IMR-90 (cell line): ENCODE measurements at regions not wholly inside any gene's neighbourhood (a gene's known extent, or its start where the extent isn't known, plus 50 kb on each side); places are given as distances from the start of the nearest gene placed in this dataset.

ENCODE experiments used
- ATAC-seq: fragments of 200-7000 bp; cut with Tn5 transposase; 2 replicates; pipeline ENCODE4 v1.9.1; 2020; ENCODE audit warnings: low read depth, mild to moderate bottlenecking, moderate library complexity
- BruUV-seq: library from RNA; stranded (reverse); fragments of 400-500 nt; replicated peaks from 2 replicates; lab custom pipeline; 2021; lab: Mats Ljungman, UMichigan
- CTCF ChIA-PET: fragments of 300-600 bp; formaldehyde crosslinking; extraction: SDS; loops from one replicate; lab custom pipeline; 2021; ENCODE audit warnings: antibody characterized with exemption; lab: Yijun Ruan, JAX
- POLR2A ChIA-PET: fragments of 300-600 bp; sonication (Branson Sonifier 250); formaldehyde crosslinking; loops from one replicate; lab custom pipeline; 2022; ENCODE audit warnings: antibody characterized with exemption; ENCODE audit not compliant: unreplicated experiment; lab: Charles Lee
- DNase-seq: peaks from one replicate; pipeline ENCODE4 v3.0.0; 2013
- H2AFZ ChIP-seq: replicated peaks from 2 replicates; pipeline ENCODE3; 2013; ENCODE audit warnings: low read length, mild to moderate bottlenecking; ENCODE audit not compliant: poor library complexity
- H2AK5ac ChIP-seq: 2 replicates; pipeline ENCODE4 v1.6.1; 2013; ENCODE audit warnings: low read depth, low read length, inconsistent platforms
- H2AK9ac ChIP-seq: replicated peaks from 2 replicates; pipeline ENCODE3; 2013; ENCODE audit warnings: mild to moderate bottlenecking, low read depth, low read length, moderate library complexity; ENCODE audit not compliant: poor library complexity
- H2BK120ac ChIP-seq: 2 replicates; pipeline ENCODE4 v1.6.1; 2013; ENCODE audit warnings: low read depth, low read length, inconsistent platforms
- H2BK15ac ChIP-seq: 3 replicates; pipeline ENCODE4 v1.6.1; 2013; ENCODE audit warnings: low read depth, low read length, inconsistent platforms
- H2BK20ac ChIP-seq: 2 replicates; pipeline ENCODE4 v1.6.1; 2013; ENCODE audit warnings: low read depth, mild to moderate bottlenecking, inconsistent platforms, low read length, moderate library complexity
- H2BK5ac ChIP-seq: 2 replicates; pipeline ENCODE4 v1.6.1; 2013; ENCODE audit warnings: mild to moderate bottlenecking, low read depth, low read length, inconsistent platforms; ENCODE audit not compliant: poor library complexity, severe bottlenecking
- H3K14ac ChIP-seq: replicated peaks from 2 replicates; pipeline ENCODE4 v1.6.1; 2013; ENCODE audit warnings: low read depth, low read length, inconsistent platforms
- H3K18ac ChIP-seq: 2 replicates; pipeline ENCODE4 v1.6.1; 2013; ENCODE audit warnings: low read depth, low read length, control low read depth
- H3K23ac ChIP-seq: 2 replicates; pipeline ENCODE4 v1.6.1; 2013; ENCODE audit warnings: low read depth, low read length, inconsistent platforms
- H3K27ac ChIP-seq: 2 replicates; pipeline ENCODE4 v1.5.1; 2013; ENCODE audit warnings: mild to moderate bottlenecking, control low read depth, low read length; ENCODE audit not compliant: insufficient read depth
- H3K27me3 ChIP-seq: 2 replicates; pipeline ENCODE4 v1.6.1; 2013; ENCODE audit warnings: low read length; ENCODE audit not compliant: control insufficient read depth, insufficient read depth
- H3K36me3 ChIP-seq: 2 replicates; pipeline ENCODE4 v1.6.1; 2013; ENCODE audit warnings: low read length, mixed read lengths; ENCODE audit not compliant: control insufficient read depth, insufficient read depth
- H3K4ac ChIP-seq: 2 replicates; pipeline ENCODE4 v1.6.1; 2013; ENCODE audit warnings: low read depth, low read length, inconsistent platforms
- H3K4me1 ChIP-seq: 2 replicates; pipeline ENCODE4 v1.6.1; 2013; ENCODE audit warnings: low read length, mixed read lengths; ENCODE audit not compliant: control insufficient read depth, insufficient read depth
- H3K4me2 ChIP-seq: 2 replicates; pipeline ENCODE4 v1.6.1; 2013; ENCODE audit warnings: low read depth, mild to moderate bottlenecking, control low read depth, low read length, moderate library complexity
- H3K4me3 ChIP-seq: 2 replicates; pipeline ENCODE4 v1.5.1; 2013; ENCODE audit warnings: low read depth, mild to moderate bottlenecking, control low read depth, low read length, moderate library complexity; ENCODE audit not compliant: insufficient read depth
- H3K56ac ChIP-seq: 2 replicates; pipeline ENCODE4 v1.6.1; 2013; ENCODE audit warnings: low read length, inconsistent platforms; ENCODE audit not compliant: insufficient read depth; ENCODE audit errors: extremely low read depth
- H3K79me1 ChIP-seq, 2 experiments: 2 replicates each; pipeline ENCODE4 v1.6.1; 2013; ENCODE audit warnings: low read length in 2 of 2, inconsistent platforms in 1 of 2, low read depth in 1 of 2
- H3K9ac ChIP-seq: 2 replicates; pipeline ENCODE4 v1.6.1; 2013; ENCODE audit warnings: low read depth, low read length, control low read depth
- H3K9me1 ChIP-seq: 2 replicates; pipeline ENCODE4 v1.6.1; 2013; ENCODE audit warnings: low read length, inconsistent platforms; ENCODE audit not compliant: insufficient read depth
- H3K9me3 ChIP-seq: 2 replicates; pipeline ENCODE4 v1.6.1; 2013; ENCODE audit warnings: low read length; ENCODE audit not compliant: control insufficient read depth, insufficient read depth
- H4K20me1 ChIP-seq: 2 replicates; pipeline ENCODE4 v1.6.1; 2013; ENCODE audit warnings: low read length, inconsistent platforms; ENCODE audit not compliant: insufficient read depth
- H4K5ac ChIP-seq: 2 replicates; pipeline ENCODE4 v1.6.1; 2013; ENCODE audit warnings: mild to moderate bottlenecking, low read depth, low read length, control low read depth
- H4K8ac ChIP-seq, 2 experiments: 2 replicates each; pipeline ENCODE4 v1.6.1; 2013; ENCODE audit warnings: low read depth in 2 of 2, low read length in 2 of 2, control low read depth in 1 of 2, inconsistent platforms in 1 of 2
- H4K91ac ChIP-seq: 2 replicates; pipeline ENCODE4 v1.6.1; 2013; ENCODE audit warnings: low read depth, low read length, inconsistent platforms; ENCODE audit not compliant: insufficient read depth
- BHLHE40 ChIP-seq: fragments of 150-350 bp; IDR thresholded peaks from 2 replicates; pipeline ENCODE4 v1.6.1; 2016; ENCODE audit warnings: mild to moderate bottlenecking, low read depth, low read length
- CEBPB ChIP-seq: IDR thresholded peaks from 2 replicates; pipeline ENCODE4 v1.6.1; 2012; ENCODE audit warnings: low read depth, low read length, improper control_type of control experiment
- CHD1 ChIP-seq: IDR thresholded peaks from 2 replicates; pipeline ENCODE4 v1.6.1; 2012; ENCODE audit warnings: low read depth, low read length, improper control_type of control experiment
- FOS ChIP-seq: fragments of 150-350 bp; IDR thresholded peaks from 2 replicates; pipeline ENCODE4 v1.6.1; 2016; ENCODE audit warnings: low read depth, low read length
- MAFK ChIP-seq: IDR thresholded peaks from 2 replicates; pipeline ENCODE4 v1.6.1; 2012; ENCODE audit warnings: low read depth, low read length, improper control_type of control experiment
- MAZ ChIP-seq: IDR thresholded peaks from 2 replicates; pipeline ENCODE4 v1.6.1; 2012; ENCODE audit warnings: low read depth, mild to moderate bottlenecking, low read length, improper control_type of control experiment, moderate library complexity, borderline replicate concordance
- MXI1 ChIP-seq: IDR thresholded peaks from 2 replicates; pipeline ENCODE4 v1.6.1; 2012; ENCODE audit warnings: low read depth, mild to moderate bottlenecking, low read length, moderate library complexity, borderline replicate concordance
- NFE2L2 ChIP-seq: fragments of 150-350 bp; IDR thresholded peaks from 2 replicates; pipeline ENCODE4 v1.6.1; 2016; ENCODE audit warnings: low read depth, mild to moderate bottlenecking, low read length
- POLR2A ChIP-seq: IDR thresholded peaks from 2 replicates; pipeline ENCODE4 v1.6.1; 2012; ENCODE audit warnings: mild to moderate bottlenecking, low read depth, low read length
- RAD21 ChIP-seq: IDR thresholded peaks from 2 replicates; pipeline ENCODE4 v1.6.1; 2012; ENCODE audit warnings: low read length, improper control_type of control experiment
- RCOR1 ChIP-seq: IDR thresholded peaks from 2 replicates; pipeline ENCODE4 v1.6.1; 2012; ENCODE audit warnings: mild to moderate bottlenecking, low read length, improper control_type of control experiment; ENCODE audit not compliant: insufficient replicate concordance
- RFX5 ChIP-seq: IDR thresholded peaks from 2 replicates; pipeline ENCODE4 v1.8.0; 2012; ENCODE audit warnings: low read depth, mild to moderate bottlenecking, low read length, moderate library complexity
- SMC3 ChIP-seq: fragments of 150-350 bp; IDR thresholded peaks from 2 replicates; pipeline ENCODE4 v1.6.1; 2016; ENCODE audit warnings: low read depth, mild to moderate bottlenecking, antibody characterized with exemption, low read length, moderate library complexity
- WGBS, 2 experiments: methylation state at CpG; one replicate each; pipeline versions ENCODE4 v1.1.5 to v1.1.7; 2013; ENCODE audit warnings: missing lambda C conversion rate in 2 of 2; ENCODE audit not compliant: insufficient read length in 1 of 2; ENCODE audit errors: extremely low coverage in 2 of 2; 5-methylcytosine and 5-hydroxymethylcytosine counted together
- dilution Hi-C: fragments of 300-500 bp; cut with HindIII; formaldehyde crosslinking; loops from one replicate; pipeline ENCODE4 v1.14.3; 2018; ENCODE audit warnings: low sequenced_read_pairs; ENCODE audit not compliant: unreplicated experiment
- in situ Hi-C: fragments of 300-500 bp; cut with MboI; formaldehyde crosslinking; loops from 3 replicates; pipeline ENCODE4 v1.14.3; 2019; ENCODE audit warnings: low sequenced_read_pairs, inconsistent platforms, mixed read lengths
- intact Hi-C: fragments of 100-400 bp; cut with micrococcal nuclease; formaldehyde crosslinking; loops from 2 replicates; pipeline ENCODE4 v1.10.0; 2022
- TF ChIP-seq, protein P1 (sequence below): fragments of 150-350 bp; IDR thresholded peaks from 2 replicates; pipeline ENCODE4 v1.6.1; 2016; ENCODE audit warnings: low read depth, mild to moderate bottlenecking, low read length, moderate library complexity, borderline replicate concordance
- TF ChIP-seq, protein P2 (sequence below): fragments of 150-350 bp; IDR thresholded peaks from 2 replicates; pipeline ENCODE4 v1.6.1; 2017; ENCODE audit warnings: mild to moderate bottlenecking, antibody characterized with exemption, low read length, low read depth
- TF ChIP-seq, protein P3 (sequence below): conservative IDR thresholded peaks from 2 replicates; pipeline ENCODE4 v1.5.1; 2012; ENCODE audit warnings: mild to moderate bottlenecking, low read depth, low read length, improper control_type of control experiment

DNA sequence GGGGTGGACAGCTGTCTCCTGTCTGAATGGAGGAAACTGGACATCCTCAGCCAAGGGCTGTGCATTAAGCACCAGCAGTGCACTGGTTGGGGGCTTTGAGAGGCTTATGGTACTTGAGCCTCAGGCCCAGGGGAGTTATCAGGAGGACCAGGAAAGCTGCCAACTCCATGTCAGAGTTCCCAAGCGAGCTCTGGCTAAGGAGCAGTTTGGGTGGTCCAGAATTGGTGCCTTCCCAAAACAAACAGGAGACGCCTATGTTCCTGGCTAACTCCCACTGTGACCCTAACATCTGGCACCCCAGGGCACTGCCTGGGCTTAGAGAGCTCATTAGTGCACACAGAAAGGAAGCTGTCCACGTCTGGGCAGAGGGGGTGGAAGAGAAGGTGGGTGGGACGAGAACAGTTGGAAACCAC is 408.6 kb upstream of the NPVF start:
- H3K4me3 ChIP-seq: no peak overlapping the region
- H3K14ac ChIP-seq: no peak overlapping the region
- ChIA-PET POLR2A (no interaction called here), CTCF (no interaction called here)
- H2BK120ac ChIP-seq: no peak overlapping the region
- TF ChIP-seq FOS (no peak), RCOR1 (no peak), CEBPB (no peak), CHD1 (no peak), POLR2A (no peak), MXI1 (no peak), NFE2L2 (no peak), MAZ (no peak), RFX5 (no peak), BHLHE40 (no peak), SMC3 (no peak), RAD21 (no peak), MAFK (no peak)
- TF ChIP-seq, protein P1, sequence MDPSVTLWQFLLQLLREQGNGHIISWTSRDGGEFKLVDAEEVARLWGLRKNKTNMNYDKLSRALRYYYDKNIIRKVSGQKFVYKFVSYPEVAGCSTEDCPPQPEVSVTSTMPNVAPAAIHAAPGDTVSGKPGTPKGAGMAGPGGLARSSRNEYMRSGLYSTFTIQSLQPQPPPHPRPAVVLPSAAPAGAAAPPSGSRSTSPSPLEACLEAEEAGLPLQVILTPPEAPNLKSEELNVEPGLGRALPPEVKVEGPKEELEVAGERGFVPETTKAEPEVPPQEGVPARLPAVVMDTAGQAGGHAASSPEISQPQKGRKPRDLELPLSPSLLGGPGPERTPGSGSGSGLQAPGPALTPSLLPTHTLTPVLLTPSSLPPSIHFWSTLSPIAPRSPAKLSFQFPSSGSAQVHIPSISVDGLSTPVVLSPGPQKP: no peak
- TF ChIP-seq, protein P2, sequence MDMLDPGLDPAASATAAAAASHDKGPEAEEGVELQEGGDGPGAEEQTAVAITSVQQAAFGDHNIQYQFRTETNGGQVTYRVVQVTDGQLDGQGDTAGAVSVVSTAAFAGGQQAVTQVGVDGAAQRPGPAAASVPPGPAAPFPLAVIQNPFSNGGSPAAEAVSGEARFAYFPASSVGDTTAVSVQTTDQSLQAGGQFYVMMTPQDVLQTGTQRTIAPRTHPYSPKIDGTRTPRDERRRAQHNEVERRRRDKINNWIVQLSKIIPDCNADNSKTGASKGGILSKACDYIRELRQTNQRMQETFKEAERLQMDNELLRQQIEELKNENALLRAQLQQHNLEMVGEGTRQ: no peak
- TF ChIP-seq, protein P3, sequence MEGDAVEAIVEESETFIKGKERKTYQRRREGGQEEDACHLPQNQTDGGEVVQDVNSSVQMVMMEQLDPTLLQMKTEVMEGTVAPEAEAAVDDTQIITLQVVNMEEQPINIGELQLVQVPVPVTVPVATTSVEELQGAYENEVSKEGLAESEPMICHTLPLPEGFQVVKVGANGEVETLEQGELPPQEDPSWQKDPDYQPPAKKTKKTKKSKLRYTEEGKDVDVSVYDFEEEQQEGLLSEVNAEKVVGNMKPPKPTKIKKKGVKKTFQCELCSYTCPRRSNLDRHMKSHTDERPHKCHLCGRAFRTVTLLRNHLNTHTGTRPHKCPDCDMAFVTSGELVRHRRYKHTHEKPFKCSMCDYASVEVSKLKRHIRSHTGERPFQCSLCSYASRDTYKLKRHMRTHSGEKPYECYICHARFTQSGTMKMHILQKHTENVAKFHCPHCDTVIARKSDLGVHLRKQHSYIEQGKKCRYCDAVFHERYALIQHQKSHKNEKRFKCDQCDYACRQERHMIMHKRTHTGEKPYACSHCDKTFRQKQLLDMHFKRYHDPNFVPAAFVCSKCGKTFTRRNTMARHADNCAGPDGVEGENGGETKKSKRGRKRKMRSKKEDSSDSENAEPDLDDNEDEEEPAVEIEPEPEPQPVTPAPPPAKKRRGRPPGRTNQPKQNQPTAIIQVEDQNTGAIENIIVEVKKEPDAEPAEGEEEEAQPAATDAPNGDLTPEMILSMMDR: no peak
- H4K20me1 ChIP-seq: no peaks in the 10 kb centered on the region
- H3K9ac ChIP-seq: no peak overlapping the region
- no peak overlapping the region for H2AK9ac ChIP-seq
- no peak overlapping the region for H2BK5ac ChIP-seq
- intact Hi-C loops: no loop called here
- no CpG with 5 or more reads among the region's 4 CpGs for WGBS, 2 experiments
- no peak overlapping the region for H4K91ac ChIP-seq
- no peak for DNase-seq
- H3K9me3 ChIP-seq: no peaks in the 10 kb centered on the region
- no peaks in the 10 kb centered on the region for H3K79me1 ChIP-seq
- no TSS peak for BruUV-seq
- H2BK15ac ChIP-seq: no peak overlapping the region
- H4K5ac ChIP-seq: no peak overlapping the region
- no peak overlapping the region for H3K18ac ChIP-seq
- H3K4me1 ChIP-seq: no peaks in the 10 kb centered on the region
- no peak for ATAC-seq
- H3K23ac ChIP-seq: no peak overlapping the region
- H3K9me1 ChIP-seq: no peaks in the 10 kb centered on the region
- H3K27me3 ChIP-seq: no peaks in the 10 kb centered on the region
- no peak overlapping the region for H3K56ac ChIP-seq
- H2BK20ac ChIP-seq: no peak overlapping the region
- in situ Hi-C loops: no loop called here
- no peak overlapping the region for H2AK5ac ChIP-seq
- H3K27ac ChIP-seq: no peak overlapping the region
- H3K4me2 ChIP-seq: no peak overlapping the region
- no peaks in the 10 kb centered on the region for H3K36me3 ChIP-seq
- H4K8ac ChIP-seq: no peak overlapping the region
- H3K4ac ChIP-seq: no peak overlapping the region
- no peak overlapping the region for H2AFZ ChIP-seq
- dilution Hi-C loops: no loop called here
